ENCODE measurements at regions not wholly inside any gene's neighbourhood (a gene's known extent, or its start where the extent isn't known, plus 50 kb on each side); places are given as distances from the start of the nearest gene placed in this dataset.

DNA sequence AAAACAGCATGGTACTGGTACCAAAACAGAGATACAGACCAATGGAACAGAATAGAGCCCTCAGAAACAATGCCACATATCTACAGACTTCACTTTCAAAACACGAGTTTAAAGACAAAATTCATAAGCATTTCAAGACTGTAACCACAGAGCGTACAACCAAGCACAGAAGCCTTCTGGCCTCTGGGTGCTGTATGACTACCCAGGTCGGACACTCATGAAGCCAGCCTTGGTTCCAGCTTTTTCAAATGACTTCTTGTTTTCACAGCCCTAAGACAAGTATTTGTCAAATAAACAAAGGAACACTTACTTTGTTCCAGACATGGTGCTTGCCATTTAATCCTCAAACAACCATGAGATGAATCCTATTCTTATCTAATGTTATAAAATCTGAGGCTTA lies 536.1 kb upstream of the NR3C2 start:
- Mint-ChIP-seq H3K27me3 (ENCODE audit: insufficient read depth, unreplicated experiment) (no peaks in the 10 kb centered on the region), H3K4me3 (ENCODE audit: unreplicated experiment) (no peak overlapping the region), H3K36me3 (ENCODE audit: insufficient read depth, unreplicated experiment) (no peaks in the 10 kb centered on the region), H3K27ac (ENCODE audit: low read depth, unreplicated experiment) (no peak overlapping the region), H3K4me1 (ENCODE audit: insufficient read depth, unreplicated experiment) (no peaks in the 10 kb centered on the region), H3K9me3 (ENCODE audit: unreplicated experiment) (no peaks in the 10 kb centered on the region)
- no peak for DNase-seq (ENCODE audit: unreplicated experiment)
- TF ChIP-seq, protein P1, sequence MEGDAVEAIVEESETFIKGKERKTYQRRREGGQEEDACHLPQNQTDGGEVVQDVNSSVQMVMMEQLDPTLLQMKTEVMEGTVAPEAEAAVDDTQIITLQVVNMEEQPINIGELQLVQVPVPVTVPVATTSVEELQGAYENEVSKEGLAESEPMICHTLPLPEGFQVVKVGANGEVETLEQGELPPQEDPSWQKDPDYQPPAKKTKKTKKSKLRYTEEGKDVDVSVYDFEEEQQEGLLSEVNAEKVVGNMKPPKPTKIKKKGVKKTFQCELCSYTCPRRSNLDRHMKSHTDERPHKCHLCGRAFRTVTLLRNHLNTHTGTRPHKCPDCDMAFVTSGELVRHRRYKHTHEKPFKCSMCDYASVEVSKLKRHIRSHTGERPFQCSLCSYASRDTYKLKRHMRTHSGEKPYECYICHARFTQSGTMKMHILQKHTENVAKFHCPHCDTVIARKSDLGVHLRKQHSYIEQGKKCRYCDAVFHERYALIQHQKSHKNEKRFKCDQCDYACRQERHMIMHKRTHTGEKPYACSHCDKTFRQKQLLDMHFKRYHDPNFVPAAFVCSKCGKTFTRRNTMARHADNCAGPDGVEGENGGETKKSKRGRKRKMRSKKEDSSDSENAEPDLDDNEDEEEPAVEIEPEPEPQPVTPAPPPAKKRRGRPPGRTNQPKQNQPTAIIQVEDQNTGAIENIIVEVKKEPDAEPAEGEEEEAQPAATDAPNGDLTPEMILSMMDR (IDR thresholded peaks at IDR 0.05; ENCODE audit: unreplicated experiment), result no peak
- ChIA-PET CTCF (no interaction called here), POLR2A (interaction anchor here (1.0 kb wide), 1 partner anchor 10 kb away, joined by 4 read pairs; no protein-coding TSS in a partner anchor)
- no TSS peak for BruUV-seq (replicated peaks)
- intact Hi-C loops (cut with micrococcal nuclease), result no loop called here

DNA sequence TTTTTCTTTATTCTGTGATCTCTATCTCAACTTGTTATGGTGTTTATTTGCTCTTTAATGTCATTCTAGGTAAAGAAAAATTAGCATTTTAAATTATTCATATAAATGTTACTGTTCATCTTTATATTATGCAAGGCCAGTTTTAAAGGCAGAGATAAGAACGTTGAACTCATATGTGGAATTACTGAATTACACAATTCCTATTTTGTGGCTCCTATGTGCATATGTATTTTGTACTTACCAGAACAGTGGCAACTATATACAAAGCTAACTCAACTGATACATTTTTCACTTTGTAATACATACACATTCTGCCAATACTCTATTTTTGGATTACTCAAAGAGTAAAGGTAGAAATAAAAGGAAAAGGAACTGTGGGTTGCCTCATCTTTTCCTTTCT lies 533.2 kb upstream of the NR3C2 start:
- POLR2A ChIA-PET, result no interaction called here
- Mint-ChIP-seq H3K27ac (ENCODE audit: low read depth, unreplicated experiment) (no peak overlapping the region), H3K4me1 (ENCODE audit: insufficient read depth, unreplicated experiment) (no peaks in the 10 kb centered on the region), H3K4me3 (ENCODE audit: unreplicated experiment) (no peak overlapping the region), H3K27me3 (ENCODE audit: insufficient read depth, unreplicated experiment) (no peaks in the 10 kb centered on the region), H3K9me3 (ENCODE audit: unreplicated experiment) (no peaks in the 10 kb centered on the region), H3K36me3 (ENCODE audit: insufficient read depth, unreplicated experiment) (no peaks in the 10 kb centered on the region)
- DNase-seq (ENCODE audit: unreplicated experiment), result no peak
- intact Hi-C loops (cut with micrococcal nuclease), result no loop called here
- TF ChIP-seq, protein P1 (IDR thresholded peaks at IDR 0.05; ENCODE audit: unreplicated experiment), result no peak
- CTCF ChIA-PET, result no interaction called here
- BruUV-seq (replicated peaks), result no TSS peak

DNA sequence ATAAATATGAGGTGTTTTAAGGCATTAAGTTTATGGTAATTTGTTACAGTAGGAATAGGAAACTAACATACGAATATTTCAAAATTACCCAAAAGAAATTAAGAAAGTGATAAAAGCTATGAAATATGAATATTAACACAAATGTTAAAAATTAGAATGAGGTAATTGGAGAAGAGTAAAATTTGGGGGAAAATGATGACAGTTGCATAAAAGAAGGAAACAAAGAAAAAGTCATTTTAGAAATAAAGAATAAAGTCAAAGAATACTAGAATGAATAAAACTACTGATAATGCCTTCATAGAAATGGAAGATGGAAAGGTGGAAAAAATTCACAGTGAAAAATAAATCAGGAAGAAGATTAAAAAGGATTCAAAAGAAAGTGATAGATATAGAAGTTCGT lies 522.9 kb upstream of the NR3C2 start:
- H3K27me3 Mint-ChIP-seq (ENCODE audit: insufficient read depth, unreplicated experiment), result no peaks in the 10 kb centered on the region
- no peak for DNase-seq (ENCODE audit: unreplicated experiment)
- H3K27ac Mint-ChIP-seq (ENCODE audit: low read depth, unreplicated experiment), result no peak overlapping the region
- intact Hi-C loops (cut with micrococcal nuclease), result no loop called here
- ChIA-PET CTCF (interaction anchor here (0.6 kb wide), 1 partner anchor 262 kb away, joined by 3 read pairs; no protein-coding TSS in a partner anchor), POLR2A (no interaction called here)
- H3K36me3 Mint-ChIP-seq (ENCODE audit: insufficient read depth, unreplicated experiment), result no peaks in the 10 kb centered on the region
- no peak overlapping the region for H3K4me3 Mint-ChIP-seq (ENCODE audit: unreplicated experiment)
- H3K4me1 Mint-ChIP-seq (ENCODE audit: insufficient read depth, unreplicated experiment), result peaks cover 7% of the 10 kb centered on the region
- BruUV-seq (replicated peaks), result no TSS peak
- H3K9me3 Mint-ChIP-seq (ENCODE audit: unreplicated experiment), result no peaks in the 10 kb centered on the region
- TF ChIP-seq, protein P1 (IDR thresholded peaks at IDR 0.05; ENCODE audit: unreplicated experiment), result no peak

DNA sequence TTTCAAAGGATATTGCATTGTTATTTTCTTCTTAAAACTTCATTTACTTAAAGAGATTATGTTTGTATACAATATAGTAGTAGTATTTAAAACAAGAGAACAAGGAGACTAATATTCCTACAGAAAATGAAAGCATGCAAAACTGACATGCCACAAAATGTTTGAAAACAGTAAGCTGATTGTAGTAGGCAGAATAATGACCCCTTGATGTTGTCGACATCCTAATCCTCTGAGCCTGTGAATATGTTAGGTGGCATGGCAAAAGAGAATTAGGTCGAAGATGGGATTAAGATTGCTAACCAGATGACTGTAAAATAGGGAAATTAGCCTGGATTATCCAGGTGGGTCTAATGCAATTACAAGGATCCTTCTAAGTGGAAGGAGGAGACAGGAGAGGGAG lies 522.2 kb upstream of the NR3C2 start:
- Mint-ChIP-seq H3K27ac (ENCODE audit: low read depth, unreplicated experiment) (no peak overlapping the region), H3K4me1 (ENCODE audit: insufficient read depth, unreplicated experiment) (peaks cover 7% of the 10 kb centered on the region), H3K4me3 (ENCODE audit: unreplicated experiment) (no peak overlapping the region), H3K36me3 (ENCODE audit: insufficient read depth, unreplicated experiment) (no peaks in the 10 kb centered on the region), H3K27me3 (ENCODE audit: insufficient read depth, unreplicated experiment) (no peaks in the 10 kb centered on the region), H3K9me3 (ENCODE audit: unreplicated experiment) (no peaks in the 10 kb centered on the region)
- intact Hi-C loops (cut with micrococcal nuclease), result no loop called here
- TF ChIP-seq, protein P1 (IDR thresholded peaks at IDR 0.05; ENCODE audit: unreplicated experiment), result no peak
- BruUV-seq (replicated peaks), result no TSS peak
- no peak for DNase-seq (ENCODE audit: unreplicated experiment)
- CTCF ChIA-PET, result no interaction called here
- POLR2A ChIA-PET, result no interaction called here
